GM12878 (cell line): ENCODE measurements at regions not wholly inside any gene's neighbourhood (a gene's known extent, or its start where the extent isn't known, plus 50 kb on each side); places are given as distances from the start of the nearest gene placed in this dataset.

Source experiments
- ATAC-seq: fragments of 200-7000 bp; cut with Tn5 transposase; 3 replicates; pipeline ENCODE4 v1.9.1; 2020; ENCODE audit warnings: mild to moderate bottlenecking, moderate library complexity
- BruUV-seq: library from RNA; stranded (reverse); fragments of 400-500 nt; replicated peaks from 2 replicates; lab custom pipeline; 2021; lab: Mats Ljungman, UMichigan
- CTCF ChIA-PET: fragments of 300-600 bp; sonication (Branson Sonifier 250); formaldehyde crosslinking; extraction: SDS; loops from one replicate; lab custom pipeline; 2021; ENCODE audit warnings: inconsistent platforms; lab: Yijun Ruan, JAX
- POLR2A ChIA-PET: fragments of 350-600 bp; formaldehyde crosslinking; extraction: SDS; loops from one replicate; lab custom pipeline; 2021; ENCODE audit warnings: inconsistent platforms; lab: Charles Lee
- RAD21 ChIA-PET: fragments of 300-600 bp; sonication (Branson Sonifier 250); formaldehyde crosslinking; loops from one replicate; lab custom pipeline; 2023; ENCODE audit warnings: antibody characterized with exemption; ENCODE audit not compliant: unreplicated experiment; lab: Charles Lee
- SMC1A ChIA-PET: fragments of 300-600 bp; sonication (Branson Sonifier 250); formaldehyde crosslinking; loops from one replicate; lab custom pipeline; 2023; ENCODE audit not compliant: unreplicated experiment, uncharacterized antibody; lab: Charles Lee
- DNase-seq: peaks from one replicate; pipeline ENCODE4 v3.0.0-alpha.2; 2011; ENCODE audit warnings: low read depth, low spot score
- FAIRE-seq: peaks from 3 replicates; lab custom pipeline; 2011; peaks lifted over from hg19 to GRCh38; lab: Jason Lieb, UNC
- H2AFZ ChIP-seq: 2 replicates; pipeline ENCODE4 v1.6.0; 2011; ENCODE audit warnings: low read depth, low read length, control low read depth; ENCODE audit not compliant: control insufficient read depth
- H3K27ac ChIP-seq: 2 replicates; pipeline ENCODE4 v1.5.1; 2011; ENCODE audit warnings: control low read depth; ENCODE audit not compliant: control insufficient read depth, insufficient read depth
- H3K27me3 ChIP-seq, 2 experiments: replicated peaks in 1 of 2; 2 replicates each; pipeline versions ENCODE4 v1.6.0 to v1.6.1; 2011; ENCODE audit warnings: low read length in 1 of 2; ENCODE audit not compliant: control insufficient read depth in 2 of 2, insufficient read depth in 2 of 2
- H3K36me3 ChIP-seq, 2 experiments: 2 replicates each; pipeline ENCODE4 v1.5.1; 2011; ENCODE audit warnings: low read length in 1 of 2; ENCODE audit not compliant: control insufficient read depth in 2 of 2, insufficient read depth in 2 of 2
- H3K4me1 ChIP-seq: 2 replicates; pipeline ENCODE4 v1.6.1; 2011; ENCODE audit warnings: mild to moderate bottlenecking, low read length, moderate library complexity, mixed read lengths; ENCODE audit not compliant: control insufficient read depth, insufficient read depth
- H3K4me2 ChIP-seq: 2 replicates; pipeline ENCODE4 v1.6.0; 2011; ENCODE audit warnings: control low read depth; ENCODE audit not compliant: control insufficient read depth, insufficient read depth
- H3K4me3 ChIP-seq: fragments of 200-600 bp; sonication (generic); 2 replicates; pipeline ENCODE4 v1.5.1; 2016
- H3K79me2 ChIP-seq: 2 replicates; pipeline ENCODE4 v1.6.0; 2011; ENCODE audit warnings: low read length; ENCODE audit not compliant: control insufficient read depth, insufficient read depth
- H3K9ac ChIP-seq: 2 replicates; pipeline ENCODE4 v1.8.0; 2011; ENCODE audit warnings: low read length, control low read depth, mixed read lengths; ENCODE audit not compliant: control insufficient read depth, insufficient read depth
- H3K9me3 ChIP-seq: replicated peaks from 3 replicates; pipeline ENCODE4 v1.5.1; 2011; ENCODE audit warnings: mild to moderate bottlenecking, low read length; ENCODE audit not compliant: control insufficient read depth, insufficient read depth
- H4K20me1 ChIP-seq: 2 replicates; pipeline ENCODE4 v1.6.0; 2011; ENCODE audit not compliant: control insufficient read depth, insufficient read depth
- ASH2L ChIP-seq: fragments of 300-600, 200-600 bp; sonication (generic); IDR thresholded peaks from 2 replicates; pipeline ENCODE4 v1.6.1; 2017; ENCODE audit warnings: low read depth, mild to moderate bottlenecking, borderline replicate concordance
- BHLHE40 ChIP-seq, 2 experiments: fragments of 450-650 bp in 1 of 2; IDR thresholded peaks; 2 replicates each; pipeline ENCODE4 v1.6.1; 2011 to 2017; ENCODE audit warnings: low read depth in 2 of 2, borderline replicate concordance in 1 of 2, improper control_type of control experiment in 1 of 2, low read length in 1 of 2, mild to moderate bottlenecking in 1 of 2
- BMI1 ChIP-seq: fragments of 450-650 bp; IDR thresholded peaks from 2 replicates; pipeline ENCODE4 v1.6.1; 2016; ENCODE audit warnings: mild to moderate bottlenecking, moderate library complexity, borderline replicate concordance
- BRCA1 ChIP-seq: IDR thresholded peaks from 2 replicates; pipeline ENCODE4 v1.6.1; 2011; ENCODE audit warnings: low read depth, low read length, improper control_type of control experiment
- EGR1 ChIP-seq, 2 experiments: IDR thresholded peaks; 1 replicate in 1 of 2; 2 replicates in 1 of 2; pipeline ENCODE4 v1.6.1; 2011 to 2012; ENCODE audit warnings: low read depth in 2 of 2, low read length in 2 of 2, borderline replicate concordance in 1 of 2, mild to moderate bottlenecking in 1 of 2, moderate library complexity in 1 of 2
- KLF5 ChIP-seq: fragments of 450-650 bp; IDR thresholded peaks from 2 replicates; pipeline ENCODE4 v1.6.1; 2014; ENCODE audit warnings: mild to moderate bottlenecking; ENCODE audit not compliant: partially characterized antibody
- NFXL1 ChIP-seq: fragments of 450-650 bp; IDR thresholded peaks from 2 replicates; pipeline ENCODE4 v1.6.1; 2017; ENCODE audit warnings: antibody characterized with exemption, mild to moderate bottlenecking, borderline replicate concordance
- NFYB ChIP-seq: IDR thresholded peaks from 2 replicates; pipeline ENCODE4 v1.6.1; 2011; ENCODE audit warnings: low read depth, mild to moderate bottlenecking, low read length, improper control_type of control experiment, moderate library complexity; ENCODE audit not compliant: insufficient read depth
- POLR2AphosphoS2 ChIP-seq: IDR thresholded peaks from 2 replicates; pipeline ENCODE4 v1.6.1; 2011; ENCODE audit warnings: low read depth, mild to moderate bottlenecking, low read length, improper control_type of control experiment, moderate library complexity
- RFX5 ChIP-seq: IDR thresholded peaks from 2 replicates; pipeline ENCODE4 v1.6.1; 2011; ENCODE audit warnings: low read depth, low read length, improper control_type of control experiment
- SMAD1 ChIP-seq: fragments of 450-650 bp; IDR thresholded peaks from 2 replicates; pipeline ENCODE4 v1.6.1; 2018; ENCODE audit warnings: mild to moderate bottlenecking, low read depth; ENCODE audit not compliant: partially characterized antibody
- SREBF1 ChIP-seq: IDR thresholded peaks from 2 replicates; pipeline ENCODE4 v1.6.1; 2012; ENCODE audit warnings: mild to moderate bottlenecking, low read length
- SRF ChIP-seq, 2 experiments: IDR thresholded peaks; 2 replicates each; pipeline ENCODE4 v1.6.1; 2011; ENCODE audit warnings: low read depth in 2 of 2, low read length in 2 of 2, mild to moderate bottlenecking in 1 of 2, moderate library complexity in 1 of 2
- TBL1XR1 ChIP-seq: IDR thresholded peaks from 2 replicates; pipeline ENCODE4 v1.6.1; 2012; ENCODE audit warnings: low read depth, low read length, improper control_type of control experiment
- WGBS: methylation state at CpG from one replicate; pipeline ENCODE4 v1.1.6; 2016; ENCODE audit warnings: low lambda C conversion rate; ENCODE audit not compliant: insufficient replicate concordance, insufficient coverage; ENCODE audit errors: missing lambda C conversion rate; 5-methylcytosine and 5-hydroxymethylcytosine counted together
- in situ Hi-C: fragments of 300-500 bp; cut with MboI; formaldehyde crosslinking; loops from 9 replicates; pipeline ENCODE4 v1.14.3; 2018; ENCODE audit warnings: mixed read lengths
- intact Hi-C: fragments of 100-400 bp; cut with micrococcal nuclease; formaldehyde crosslinking; loops from one replicate; pipeline ENCODE4 v1.14.2; 2022; ENCODE audit not compliant: unreplicated experiment

DNA sequence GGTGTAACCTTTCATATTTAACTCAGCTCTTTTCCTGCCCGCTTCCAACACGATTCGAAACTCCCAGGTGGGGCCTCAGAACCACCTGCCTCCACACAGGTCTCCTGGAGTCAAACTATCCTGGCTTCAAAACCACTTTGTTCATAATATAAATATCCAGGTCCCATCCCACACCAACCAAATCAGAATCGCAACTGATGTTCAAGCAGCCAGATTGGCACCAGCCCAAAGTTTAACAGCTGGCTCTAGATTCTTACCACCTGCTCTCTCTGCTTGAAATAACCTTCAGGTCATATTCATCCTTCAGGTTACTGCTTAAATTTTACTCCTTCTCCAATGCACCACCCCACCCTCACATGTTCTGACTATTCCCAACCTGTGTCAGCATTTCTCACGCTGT lies 231.4 kb upstream of the TRPM3 start:
- ChIA-PET SMC1A (interaction anchor here (1.5 kb wide), 1 partner anchor 67 kb away, joined by 4 read pairs; no protein-coding TSS in a partner anchor), RAD21 (no interaction called here), CTCF (no interaction called here), POLR2A (no interaction called here)
- TF ChIP-seq SRF (IDR thresholded peaks at IDR 0.05; ENCODE audit: low read depth in 2 of 2, low read length in 2 of 2) (no peak), NFXL1 (no peak), BHLHE40 (IDR thresholded peaks at IDR 0.05; ENCODE audit: borderline replicate concordance in 1 of 2, low read depth in 2 of 2, low read length in 1 of 2) (no peak), EGR1 (IDR thresholded peaks at IDR 0.05; ENCODE audit: borderline replicate concordance in 1 of 2, low read depth in 2 of 2, low read length in 2 of 2) (no peak), BRCA1 (no peak), BMI1 (no peak), KLF5 (no peak), SMAD1 (no peak), NFYB (no peak), RFX5 (no peak), TBL1XR1 (no peak), SREBF1 (no peak), POLR2AphosphoS2 (no peak), ASH2L (no peak)
- H3K9ac ChIP-seq: no peak overlapping the region
- no peaks in the 10 kb centered on the region for H3K79me2 ChIP-seq
- H3K9me3 ChIP-seq: no peaks in the 10 kb centered on the region
- no peak for ATAC-seq
- 3% methylated on average over 5 of the region's 5 CpGs for WGBS
- H3K36me3 ChIP-seq: no peaks in the 10 kb centered on the region
- H3K27ac ChIP-seq: no peak overlapping the region
- no peak overlapping the region for H2AFZ ChIP-seq
- no peak for DNase-seq
- in situ Hi-C loops: no loop called here
- no peak for FAIRE-seq
- intact Hi-C loops: no loop called here
- no peak overlapping the region for H3K4me3 ChIP-seq
- no peaks in the 10 kb centered on the region for H4K20me1 ChIP-seq
- H3K27me3 ChIP-seq: no peaks in the 10 kb centered on the region
- no peak overlapping the region for H3K4me2 ChIP-seq
- no peaks in the 10 kb centered on the region for H3K4me1 ChIP-seq
- BruUV-seq: no TSS peak
